HepG2 (cell line): ENCODE measurements at regions not wholly inside any gene's neighbourhood (a gene's known extent, or its start where the extent isn't known, plus 50 kb on each side); places are given as distances from the start of the nearest gene placed in this dataset.

Experiments used
- ATAC-seq: fragments of 200-7000 bp; cut with Tn5 transposase; 3 replicates; pipeline ENCODE4 v1.9.1; 2020; ENCODE audit warnings: mild to moderate bottlenecking, moderate library complexity
- BruUV-seq: library from RNA; stranded (reverse); fragments of 400-500 nt; replicated peaks from 2 replicates; lab custom pipeline; 2021; lab: Mats Ljungman, UMichigan
- CTCF ChIA-PET: fragments of 300-600 bp; formaldehyde crosslinking; extraction: SDS; loops from one replicate; lab custom pipeline; 2021; ENCODE audit warnings: low total read pairs, inconsistent platforms, low intra/inter-chr PET ratio; lab: Yijun Ruan, JAX
- POLR2A ChIA-PET: fragments of 350-600 bp; sonication (Branson Sonifier 250); formaldehyde crosslinking; loops from one replicate; lab custom pipeline; 2020; ENCODE audit warnings: antibody characterized with exemption, inconsistent platforms; lab: Yijun Ruan, JAX
- DNase-seq: peaks from one replicate; pipeline ENCODE4 v3.0.0-alpha.2; 2015; ENCODE audit warnings: low spot score
- FAIRE-seq: peaks from 3 replicates; lab custom pipeline; 2011; peaks lifted over from hg19 to GRCh38; lab: Jason Lieb, UNC
- H2AFZ ChIP-seq: one replicate; pipeline ENCODE4 v1.6.1; 2011; ENCODE audit warnings: low read length, inconsistent platforms
- H3K27ac ChIP-seq: fragments of 300-600 bp; 3 replicates; pipeline ENCODE4 v1.8.0; 2011; ENCODE audit warnings: mixed run types, mild to moderate bottlenecking, mixed read lengths, low read length, inconsistent platforms; ENCODE audit not compliant: insufficient read depth; ENCODE audit errors: extremely low read length
- H3K27me3 ChIP-seq, 2 experiments: fragments of 200-600 bp in 1 of 2; 2 replicates in 1 of 2; 3 replicates in 1 of 2; pipeline versions ENCODE4 v1.6.0 to v1.8.0; 2011; ENCODE audit warnings: low read length in 2 of 2, mild to moderate bottlenecking in 2 of 2, moderate library complexity in 2 of 2, inconsistent platforms in 1 of 2; ENCODE audit not compliant: insufficient read depth in 2 of 2, control insufficient read depth in 1 of 2
- H3K36me3 ChIP-seq, 2 experiments: fragments of 200-600 bp in 1 of 2; replicated peaks in 1 of 2; 2 replicates in 1 of 2; 3 replicates in 1 of 2; pipeline versions ENCODE4 v1.5.1 to v1.8.0; 2011; ENCODE audit warnings: low read length in 2 of 2, inconsistent platforms in 1 of 2; ENCODE audit not compliant: insufficient read depth in 2 of 2, control insufficient read depth in 1 of 2
- H3K4me1 ChIP-seq: 2 replicates; pipeline ENCODE4 v1.5.1; 2012; ENCODE audit warnings: low read length, inconsistent platforms; ENCODE audit not compliant: insufficient read depth
- H3K4me2 ChIP-seq: 2 replicates; pipeline ENCODE4 v1.6.0; 2011; ENCODE audit warnings: low read depth, low read length, inconsistent platforms
- H3K4me3 ChIP-seq, 3 experiments: fragments of 200-600 bp in 1 of 3; sonication (generic), shearing (Covaris generic) in 1 of 3; replicated peaks in 1 of 3; 2 replicates each; pipeline ENCODE4 v1.5.1; 2011 to 2016; ENCODE audit warnings: low read length in 3 of 3, inconsistent platforms in 2 of 3, low read depth in 2 of 3, mild to moderate bottlenecking in 2 of 3, control low read depth in 1 of 3, mixed read lengths in 1 of 3; ENCODE audit not compliant: insufficient read depth in 1 of 3
- H3K79me2 ChIP-seq: one replicate; pipeline ENCODE4 v1.6.1; 2011; ENCODE audit warnings: low read length, inconsistent platforms; ENCODE audit not compliant: insufficient read depth
- H3K9ac ChIP-seq: 2 replicates; pipeline ENCODE4 v1.6.0; 2011; ENCODE audit warnings: mild to moderate bottlenecking, low read depth, low read length, inconsistent platforms; ENCODE audit not compliant: insufficient read depth
- H3K9me3 ChIP-seq: 2 replicates; pipeline ENCODE4 v1.5.1; 2012; ENCODE audit warnings: mild to moderate bottlenecking, low read length
- H4K20me1 ChIP-seq: 2 replicates; pipeline ENCODE4 v1.6.0; 2011; ENCODE audit warnings: inconsistent platforms, mild to moderate bottlenecking, low read length, moderate library complexity; ENCODE audit not compliant: insufficient read depth
- ARHGAP35 ChIP-seq: sonication (generic); formaldehyde crosslinking; IDR thresholded peaks from 2 replicates; pipeline ENCODE4 v1.9.0; 2022; ENCODE audit warnings: mild to moderate bottlenecking, inconsistent platforms, moderate library complexity, missing genetic modification reagents, borderline replicate concordance
- FOXC1 ChIP-seq: sonication (generic); formaldehyde crosslinking; IDR thresholded peaks from 2 replicates; pipeline ENCODE4 v1.8.0; 2022; ENCODE audit warnings: mild to moderate bottlenecking, missing genetic modification reagents, borderline replicate concordance
- NR1H2 ChIP-seq: sonication (generic); formaldehyde crosslinking; IDR thresholded peaks from 2 replicates; pipeline ENCODE4 v1.8.1; 2022; ENCODE audit warnings: low read depth, missing genetic modification reagents, borderline replicate concordance
- PCBP1 ChIP-seq: fragments of 200-400 bp; formaldehyde crosslinking; IDR thresholded peaks from 2 replicates; pipeline ENCODE4 v1.6.1; 2017; ENCODE audit warnings: mild to moderate bottlenecking, low read depth, low read length, borderline replicate concordance
- PCBP2 ChIP-seq: fragments of 200-400 bp; formaldehyde crosslinking; optimal IDR thresholded peaks from 2 replicates; pipeline ENCODE3; 2018; ENCODE audit warnings: low read length, low read depth; ENCODE audit not compliant: poor library complexity, severe bottlenecking
- PPARG ChIP-seq: conservative IDR thresholded peaks from 2 replicates; pipeline ENCODE4 v1.6.1; 2016; ENCODE audit warnings: missing biosample characterization, missing genetic modification reagents
- PTBP1 ChIP-seq: fragments of 200-400 bp; formaldehyde crosslinking; IDR thresholded peaks from 2 replicates; pipeline ENCODE4 v1.6.1; 2018; ENCODE audit warnings: low read length, low read depth; ENCODE audit not compliant: poor library complexity, severe bottlenecking
- TCF7L2 ChIP-seq: IDR thresholded peaks from 2 replicates; pipeline ENCODE4 v1.6.1; 2011; ENCODE audit warnings: mild to moderate bottlenecking, low read depth, low read length, moderate library complexity
- ZNF136 ChIP-seq: sonication (generic); formaldehyde crosslinking; IDR thresholded peaks from 2 replicates; pipeline ENCODE4 v1.8.1; 2022; ENCODE audit warnings: low read depth, mild to moderate bottlenecking, moderate library complexity, missing genetic modification reagents
- ZNF574 ChIP-seq: sonication (generic); formaldehyde crosslinking; IDR thresholded peaks from 2 replicates; pipeline ENCODE4 v1.4.0; 2020; ENCODE audit warnings: missing genetic modification reagents
- ZNF589 ChIP-seq: sonication (generic); formaldehyde crosslinking; conservative IDR thresholded peaks from 2 replicates; pipeline ENCODE4 v1.8.0; 2022; ENCODE audit warnings: mild to moderate bottlenecking, moderate library complexity, missing genetic modification reagents
- ZNF724P ChIP-seq: sonication (generic); formaldehyde crosslinking; IDR thresholded peaks from 2 replicates; pipeline ENCODE4 v1.8.0; 2022; ENCODE audit warnings: missing genetic modification reagents, borderline replicate concordance
- ZNF879 ChIP-seq: sonication (generic); formaldehyde crosslinking; IDR thresholded peaks from 2 replicates; pipeline ENCODE4 v1.8.1; 2023; ENCODE audit warnings: missing genetic modification reagents
- WGBS: methylation state at CpG from one replicate; pipeline ENCODE4 v1.1.6; 2017; ENCODE audit warnings: low lambda C conversion rate; 5-methylcytosine and 5-hydroxymethylcytosine counted together
- in situ Hi-C: cut with HindIII; loops from 2 replicates; pipeline ENCODE4 v1.10.0; 2017; ENCODE audit warnings: low pct_unique_long_range_greater_than_20kb; ENCODE audit not compliant: extremely low pct_ligation_motif_present
- intact Hi-C: fragments of 100-400 bp; cut with micrococcal nuclease; formaldehyde crosslinking; loops from one replicate; pipeline ENCODE4 v1.10.0; 2022; ENCODE audit not compliant: unreplicated experiment
- TF ChIP-seq, protein P1 (sequence below): sonication (generic); formaldehyde crosslinking; IDR thresholded peaks from 2 replicates; pipeline ENCODE4 v1.9.0; 2021; ENCODE audit warnings: missing genetic modification reagents, mild to moderate bottlenecking, borderline replicate concordance
- TF ChIP-seq, protein P2 (sequence below): sonication (generic); formaldehyde crosslinking; IDR thresholded peaks from 2 replicates; pipeline ENCODE4 v1.4.0; 2020; ENCODE audit warnings: missing genetic modification reagents

GRCh38 chr6:66699385-66699784 is 992.4 kb upstream of the EYS start:
- Histone ChIP-seq H2AFZ (no peak overlapping the region), H3K9ac (no peak overlapping the region), H3K4me1 (no peaks in the 10 kb centered on the region), H3K79me2 (no peaks in the 10 kb centered on the region), H4K20me1 (no peaks in the 10 kb centered on the region), H3K27me3 (no peaks in the 10 kb centered on the region), H3K27ac (no peak overlapping the region), H3K9me3 (no peaks in the 10 kb centered on the region), H3K4me2 (no peak overlapping the region), H3K4me3 (no peak overlapping the region), H3K36me3 (no peaks in the 10 kb centered on the region)
- DNase-seq (no peak), ATAC-seq (no peak), FAIRE-seq (no peak)
- POLR2A ChIA-PET: no interaction called here
- no TSS peak for BruUV-seq
- CTCF ChIA-PET: no interaction called here
- intact Hi-C loops: no loop called here
- WGBS: 0% methylated on average over 1 of the region's 1 CpG
- TF ChIP-seq PTBP1 (no peak), ZNF879 (CRISPR knock-in tag) (no peak), ZNF136 (CRISPR knock-in tag) (no peak), ZNF574 (CRISPR knock-in tag) (no peak), PCBP1 (no peak), FOXC1 (CRISPR knock-in tag) (no peak), PCBP2 (no peak), PPARG (no peak), TCF7L2 (no peak), NR1H2 (CRISPR knock-in tag) (no peak), ZNF589 (CRISPR knock-in tag) (no peak), ZNF724P (no peak), ARHGAP35 (no peak)
- TF ChIP-seq, protein P1, sequence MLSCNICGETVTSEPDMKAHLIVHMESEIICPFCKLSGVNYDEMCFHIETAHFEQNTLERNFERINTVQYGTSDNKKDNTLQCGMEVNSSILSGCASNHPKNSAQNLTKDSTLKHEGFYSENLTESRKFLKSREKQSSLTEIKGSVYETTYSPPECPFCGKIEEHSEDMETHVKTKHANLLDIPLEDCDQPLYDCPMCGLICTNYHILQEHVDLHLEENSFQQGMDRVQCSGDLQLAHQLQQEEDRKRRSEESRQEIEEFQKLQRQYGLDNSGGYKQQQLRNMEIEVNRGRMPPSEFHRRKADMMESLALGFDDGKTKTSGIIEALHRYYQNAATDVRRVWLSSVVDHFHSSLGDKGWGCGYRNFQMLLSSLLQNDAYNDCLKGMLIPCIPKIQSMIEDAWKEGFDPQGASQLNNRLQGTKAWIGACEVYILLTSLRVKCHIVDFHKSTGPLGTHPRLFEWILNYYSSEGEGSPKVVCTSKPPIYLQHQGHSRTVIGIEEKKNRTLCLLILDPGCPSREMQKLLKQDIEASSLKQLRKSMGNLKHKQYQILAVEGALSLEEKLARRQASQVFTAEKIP (CRISPR knock-in tag): no peak
- TF ChIP-seq, protein P2, sequence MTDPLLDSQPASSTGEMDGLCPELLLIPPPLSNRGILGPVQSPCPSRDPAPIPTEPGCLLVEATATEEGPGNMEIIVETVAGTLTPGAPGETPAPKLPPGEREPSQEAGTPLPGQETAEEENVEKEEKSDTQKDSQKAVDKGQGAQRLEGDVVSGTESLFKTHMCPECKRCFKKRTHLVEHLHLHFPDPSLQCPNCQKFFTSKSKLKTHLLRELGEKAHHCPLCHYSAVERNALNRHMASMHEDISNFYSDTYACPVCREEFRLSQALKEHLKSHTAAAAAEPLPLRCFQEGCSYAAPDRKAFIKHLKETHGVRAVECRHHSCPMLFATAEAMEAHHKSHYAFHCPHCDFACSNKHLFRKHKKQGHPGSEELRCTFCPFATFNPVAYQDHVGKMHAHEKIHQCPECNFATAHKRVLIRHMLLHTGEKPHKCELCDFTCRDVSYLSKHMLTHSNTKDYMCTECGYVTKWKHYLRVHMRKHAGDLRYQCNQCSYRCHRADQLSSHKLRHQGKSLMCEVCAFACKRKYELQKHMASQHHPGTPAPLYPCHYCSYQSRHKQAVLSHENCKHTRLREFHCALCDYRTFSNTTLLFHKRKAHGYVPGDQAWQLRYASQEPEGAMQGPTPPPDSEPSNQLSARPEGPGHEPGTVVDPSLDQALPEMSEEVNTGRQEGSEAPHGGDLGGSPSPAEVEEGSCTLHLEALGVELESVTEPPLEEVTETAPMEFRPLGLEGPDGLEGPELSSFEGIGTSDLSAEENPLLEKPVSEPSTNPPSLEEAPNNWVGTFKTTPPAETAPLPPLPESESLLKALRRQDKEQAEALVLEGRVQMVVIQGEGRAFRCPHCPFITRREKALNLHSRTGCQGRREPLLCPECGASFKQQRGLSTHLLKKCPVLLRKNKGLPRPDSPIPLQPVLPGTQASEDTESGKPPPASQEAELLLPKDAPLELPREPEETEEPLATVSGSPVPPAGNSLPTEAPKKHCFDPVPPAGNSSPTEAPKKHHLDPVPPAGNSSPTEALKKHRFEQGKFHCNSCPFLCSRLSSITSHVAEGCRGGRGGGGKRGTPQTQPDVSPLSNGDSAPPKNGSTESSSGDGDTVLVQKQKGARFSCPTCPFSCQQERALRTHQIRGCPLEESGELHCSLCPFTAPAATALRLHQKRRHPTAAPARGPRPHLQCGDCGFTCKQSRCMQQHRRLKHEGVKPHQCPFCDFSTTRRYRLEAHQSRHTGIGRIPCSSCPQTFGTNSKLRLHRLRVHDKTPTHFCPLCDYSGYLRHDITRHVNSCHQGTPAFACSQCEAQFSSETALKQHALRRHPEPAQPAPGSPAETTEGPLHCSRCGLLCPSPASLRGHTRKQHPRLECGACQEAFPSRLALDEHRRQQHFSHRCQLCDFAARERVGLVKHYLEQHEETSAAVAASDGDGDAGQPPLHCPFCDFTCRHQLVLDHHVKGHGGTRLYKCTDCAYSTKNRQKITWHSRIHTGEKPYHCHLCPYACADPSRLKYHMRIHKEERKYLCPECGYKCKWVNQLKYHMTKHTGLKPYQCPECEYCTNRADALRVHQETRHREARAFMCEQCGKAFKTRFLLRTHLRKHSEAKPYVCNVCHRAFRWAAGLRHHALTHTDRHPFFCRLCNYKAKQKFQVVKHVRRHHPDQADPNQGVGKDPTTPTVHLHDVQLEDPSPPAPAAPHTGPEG: no peak
- in situ Hi-C loops: no loop called here
